ENCODE measurements at regions not wholly inside any gene's neighbourhood (a gene's known extent, or its start where the extent isn't known, plus 50 kb on each side); places are given as distances from the start of the nearest gene placed in this dataset.

DNA sequence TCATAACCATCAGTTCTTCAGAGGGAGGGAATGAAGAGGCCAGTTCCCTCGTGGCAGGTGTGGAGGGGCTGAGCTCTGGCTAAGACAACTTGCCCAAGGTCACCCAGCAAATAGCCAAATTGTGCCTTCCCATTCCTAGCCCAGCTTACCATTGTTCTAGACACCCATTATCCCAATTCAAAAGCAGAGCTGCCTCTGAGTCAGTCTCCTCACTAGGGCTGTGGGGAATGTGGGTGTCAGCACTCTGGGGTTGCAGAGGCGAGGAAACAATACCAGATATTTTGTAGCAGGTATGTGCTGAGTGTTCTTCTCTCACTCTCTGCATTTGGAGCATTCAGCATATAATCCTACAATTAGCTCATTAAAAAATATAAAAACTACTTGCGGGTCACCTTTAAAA is 270.8 kb downstream of the PSAT1 start:
- DNase-seq: no peak

DNA sequence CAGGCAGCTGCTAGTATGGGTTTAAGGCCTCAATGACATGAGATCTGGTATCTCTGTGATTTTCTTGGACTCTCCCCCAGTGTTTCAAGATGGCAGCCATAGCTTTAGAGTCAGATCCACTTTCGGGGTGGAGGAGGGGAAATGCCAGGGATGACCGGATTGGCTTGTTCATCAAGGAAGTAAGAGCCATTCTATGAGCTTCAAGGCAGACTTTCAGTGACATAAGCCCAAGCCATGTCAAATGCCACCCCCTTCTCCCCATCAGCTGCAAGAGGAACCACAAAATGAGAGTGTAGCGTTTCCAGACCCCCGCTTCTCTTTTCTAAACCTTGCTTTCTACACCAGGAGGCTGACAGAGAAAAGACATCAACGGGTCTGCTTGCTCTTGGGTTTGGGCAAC is 271.8 kb downstream of the PSAT1 start:
- no peak for DNase-seq

DNA sequence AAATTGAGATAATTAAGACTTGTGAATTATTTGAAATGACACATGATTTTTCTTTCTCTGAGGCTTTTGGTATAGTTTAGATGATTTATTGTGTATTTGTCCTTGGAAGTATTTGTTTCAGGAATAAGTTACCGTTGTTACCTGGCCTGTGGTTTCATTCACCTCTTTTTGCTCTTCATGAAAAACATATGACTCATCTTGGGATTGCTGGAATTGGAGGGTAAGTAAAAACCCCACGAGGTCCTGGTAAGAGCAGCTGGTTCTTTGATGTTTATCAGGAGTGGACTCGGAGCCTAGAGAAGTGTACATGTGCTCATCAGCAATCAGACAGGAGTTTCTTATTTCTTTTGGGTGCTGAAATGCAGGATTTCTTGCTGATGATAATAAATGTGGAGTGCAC is 275.3 kb downstream of the PSAT1 start:
- DNase-seq: no peak

DNA sequence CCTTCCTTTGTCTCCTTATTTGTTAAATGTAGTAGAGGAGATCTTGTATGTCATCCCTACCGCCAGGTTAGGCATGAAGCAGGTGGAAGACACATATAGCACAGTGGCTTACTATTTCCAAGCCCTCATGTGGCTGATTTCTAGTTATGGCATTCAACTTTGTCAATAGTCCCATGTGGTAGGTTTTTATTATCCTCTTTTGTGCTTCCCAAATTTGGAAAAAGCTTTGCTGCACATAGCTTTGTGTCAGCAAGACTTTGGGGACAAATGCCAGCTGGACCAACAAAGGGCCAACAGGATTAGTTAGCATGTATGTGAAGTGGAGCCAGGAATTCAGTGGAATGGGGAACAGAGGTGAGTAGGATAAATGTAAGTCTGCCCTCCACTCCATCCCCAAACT is 276.3 kb downstream of the PSAT1 start:
- DNase-seq: no peak

DNA sequence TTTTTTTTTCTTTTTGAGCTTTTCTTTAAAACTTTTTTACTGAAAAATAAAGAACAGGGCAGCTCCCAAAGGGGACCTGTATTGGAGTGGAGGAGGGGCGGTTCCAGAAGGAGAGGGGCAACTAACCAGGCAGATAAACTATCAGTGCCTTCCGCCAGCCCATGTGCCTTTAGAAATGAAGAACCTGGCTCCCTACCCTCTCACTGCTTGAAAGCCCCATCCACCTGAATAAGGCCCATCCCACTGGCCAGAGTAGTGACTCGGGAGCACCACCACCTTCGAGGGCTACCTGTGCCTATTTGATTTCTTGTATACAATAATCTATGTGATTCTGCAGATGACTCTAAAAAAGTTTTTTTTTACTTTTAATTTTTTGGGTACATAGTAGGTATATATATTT is 276.7 kb downstream of the PSAT1 start:
- no peak for DNase-seq

DNA sequence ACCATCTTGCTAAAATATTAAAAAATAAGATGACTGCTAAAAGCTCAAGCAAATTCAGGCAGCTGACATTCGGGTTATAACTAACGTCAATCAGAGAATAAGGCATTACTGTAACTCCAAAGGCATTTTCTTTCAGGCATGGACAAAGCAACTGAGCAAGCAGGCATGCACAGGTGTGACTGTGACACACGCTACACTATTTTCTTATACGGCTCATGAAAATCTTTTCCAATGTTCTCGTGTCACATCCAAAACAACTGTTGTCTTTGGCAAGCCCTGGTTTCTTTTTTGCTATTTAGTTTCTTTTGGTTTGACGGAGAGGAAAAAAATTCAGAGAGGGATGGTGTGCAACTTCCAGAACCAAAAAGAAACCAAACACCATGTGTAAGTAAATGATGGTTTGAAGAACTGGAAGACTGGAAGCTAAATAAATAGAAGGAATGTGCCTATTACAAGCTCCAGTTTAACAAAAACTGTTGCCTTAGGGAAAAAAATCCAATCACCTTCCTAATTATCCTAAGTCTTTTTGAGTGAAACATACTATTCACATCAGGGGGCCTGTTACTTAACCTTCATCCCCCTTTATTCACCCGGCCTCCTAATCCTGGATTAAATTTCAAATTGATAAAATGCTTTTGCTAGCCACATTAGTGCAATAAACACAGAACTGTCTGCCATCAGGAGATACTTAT is 277.6 kb downstream of the PSAT1 start:
- DNase-seq: no peak

DNA sequence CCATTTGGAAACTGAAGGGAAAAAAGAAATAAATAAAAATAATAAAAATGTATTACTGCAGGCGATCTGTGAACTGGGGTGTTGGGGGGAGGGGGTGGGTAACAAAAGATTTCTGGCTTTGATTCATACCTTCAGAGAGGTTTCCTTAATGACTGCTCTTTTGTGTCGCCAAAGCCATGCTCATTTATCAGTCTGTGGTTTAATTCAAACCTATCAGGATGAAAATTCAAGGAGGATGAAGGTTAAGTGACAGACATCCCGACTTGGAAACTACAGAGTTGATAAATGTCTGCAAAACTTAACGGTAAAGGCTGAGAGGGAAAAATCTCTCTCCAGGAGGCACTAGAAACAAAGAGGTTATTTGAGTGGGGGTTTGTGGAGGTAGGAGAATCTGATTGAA is 278.2 kb downstream of the PSAT1 start:
- no peak for DNase-seq

DNA sequence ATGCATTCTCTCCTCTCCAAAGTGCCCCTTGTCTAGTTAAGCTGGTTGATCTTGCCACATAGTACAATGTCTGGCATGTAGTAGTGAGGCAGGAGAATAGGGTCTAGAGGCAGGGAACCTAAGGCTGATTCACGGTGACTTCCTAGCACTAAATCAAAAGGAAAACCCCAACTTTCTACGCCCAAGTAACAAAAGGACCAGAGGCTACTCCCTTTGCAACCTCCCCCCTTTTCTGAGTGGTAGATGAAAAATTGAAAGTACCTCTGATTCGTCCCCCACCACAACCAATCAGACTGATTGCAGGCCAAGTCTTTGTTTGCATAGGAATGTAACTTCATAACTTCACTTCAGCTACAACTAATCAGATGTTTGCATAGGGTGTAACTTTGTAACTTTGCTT is 278.8 kb downstream of the PSAT1 start:
- no peak for DNase-seq

DNA sequence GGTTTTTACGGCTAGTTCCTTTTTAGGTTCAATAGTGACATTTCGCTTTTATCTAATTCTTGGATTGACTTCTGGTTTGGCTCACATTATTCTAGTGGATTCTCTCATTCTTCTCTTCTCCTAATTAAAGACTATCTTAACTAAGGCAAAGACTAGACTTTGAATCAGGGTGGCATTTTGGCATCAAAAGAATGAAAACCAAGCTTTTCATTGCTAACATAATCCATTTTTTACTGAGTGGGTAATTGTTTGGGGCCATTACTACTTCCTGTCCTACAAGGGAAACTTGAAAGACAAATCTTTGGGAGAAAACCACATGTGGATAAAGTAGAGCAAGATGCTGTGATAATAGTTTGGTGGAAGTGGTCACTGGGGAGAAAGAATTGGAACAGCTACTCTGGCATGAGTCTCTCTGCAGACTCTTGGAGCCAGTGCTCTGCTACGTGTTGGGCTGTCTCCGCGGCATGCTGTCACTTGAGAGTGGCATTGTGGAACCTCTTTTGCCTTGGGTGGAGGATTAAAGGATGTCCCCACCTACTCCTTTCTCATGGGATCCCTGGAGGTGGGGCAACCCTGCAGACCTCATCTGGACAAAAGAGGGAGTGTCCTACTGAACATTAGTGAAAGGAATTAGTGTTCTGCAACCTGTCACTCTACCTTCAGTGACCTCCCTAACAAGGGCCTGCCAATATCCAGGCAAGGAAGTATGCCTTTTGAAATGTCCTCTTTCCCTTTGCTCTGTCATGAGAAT is 280.4 kb downstream of the PSAT1 start:
- no peak for DNase-seq

DNA sequence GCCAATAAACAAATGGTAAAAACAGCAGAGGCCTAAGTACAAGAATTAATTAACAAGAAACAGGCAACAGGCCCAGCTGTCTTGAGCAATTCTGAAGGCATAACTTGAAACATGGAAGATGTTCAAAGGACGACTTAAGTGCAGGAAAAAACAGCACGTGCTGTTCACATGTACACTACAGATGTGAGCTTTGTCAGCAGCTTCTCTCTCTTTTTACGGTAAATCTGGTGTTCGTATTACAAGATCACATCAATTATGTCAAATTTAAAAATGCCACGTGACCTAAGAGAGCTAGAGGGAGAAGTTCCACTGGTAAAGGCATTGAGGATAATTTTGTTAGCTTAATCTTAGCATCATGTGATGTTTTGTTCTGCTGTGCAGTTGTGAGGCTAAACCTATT is 281.1 kb downstream of the PSAT1 start:
- no peak for DNase-seq

DNA sequence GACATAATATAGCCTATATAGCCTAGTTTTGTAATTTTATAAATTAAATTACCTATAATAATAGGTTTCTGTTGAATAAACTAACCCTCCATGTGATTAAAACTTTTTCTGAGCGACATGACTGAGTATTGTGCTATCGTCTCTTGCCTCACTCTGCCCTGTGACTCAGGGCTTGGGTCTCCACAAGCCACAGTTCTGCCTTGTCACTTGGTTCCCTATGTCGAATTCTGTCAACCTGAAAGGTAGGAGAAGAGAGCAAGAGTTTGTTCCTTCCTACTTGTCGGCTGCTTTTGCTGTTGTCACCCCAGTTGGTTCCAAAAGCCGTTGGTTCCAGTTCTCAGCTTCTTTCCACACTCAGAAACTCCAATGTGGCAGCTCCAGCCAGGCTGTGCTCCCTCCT is 285.9 kb downstream of the PSAT1 start:
- DNase-seq: no peak

DNA sequence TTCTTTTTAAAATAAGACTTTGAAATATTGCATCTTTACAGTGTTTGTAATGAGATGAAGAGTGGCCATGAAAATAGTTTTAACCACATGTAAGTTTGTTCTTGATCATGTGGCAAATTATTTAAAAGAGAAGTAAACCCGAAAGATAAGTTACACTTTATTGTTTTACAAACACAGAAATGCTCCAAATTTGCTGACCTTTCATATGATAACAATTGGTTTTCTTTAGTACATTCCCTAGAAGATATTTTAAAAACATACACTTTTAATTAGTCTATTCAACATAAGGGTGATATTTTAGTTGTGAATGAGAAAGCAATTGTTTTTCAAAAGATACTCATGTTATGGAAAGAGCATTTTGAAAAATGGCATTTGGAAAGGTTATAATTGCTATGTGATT is 287.7 kb downstream of the PSAT1 start:
- DNase-seq: no peak

DNA sequence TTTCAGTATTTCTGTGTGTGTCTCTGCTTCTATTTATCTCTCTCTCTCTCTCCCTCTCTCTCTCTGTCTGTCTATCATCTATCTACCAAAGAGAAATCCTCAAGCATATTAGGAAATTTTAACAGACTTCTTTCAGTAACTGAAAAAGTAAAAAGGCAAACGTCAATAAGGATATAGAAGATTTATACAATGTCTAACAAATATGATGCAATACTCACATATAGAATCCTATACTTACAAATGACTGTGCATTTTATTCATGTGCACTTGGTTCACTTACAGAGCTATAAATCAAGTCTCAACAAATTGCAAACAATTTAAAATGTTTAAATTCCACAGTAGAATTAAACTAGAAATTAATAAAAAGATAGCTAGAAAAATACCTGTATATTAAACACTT is 289.0 kb downstream of the PSAT1 start:
- no peak for DNase-seq

DNA sequence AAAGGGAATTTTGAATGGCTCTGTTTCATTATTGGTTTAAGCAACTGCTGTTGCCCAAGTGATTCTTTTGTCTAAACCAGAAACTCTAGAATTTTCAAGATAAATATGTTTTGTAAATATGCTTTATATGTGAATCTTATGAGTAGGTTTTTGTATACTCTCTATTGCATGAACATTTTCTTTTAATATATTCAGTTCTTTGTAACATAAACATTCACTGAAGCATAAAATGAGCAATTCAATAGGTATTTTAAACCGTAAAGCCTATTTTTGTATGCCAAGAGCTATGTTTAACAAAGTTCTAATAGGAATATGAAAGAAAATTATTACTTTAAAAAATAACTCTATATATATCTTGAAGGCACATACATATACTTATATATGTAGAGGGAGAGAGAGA is 293.1 kb downstream of the PSAT1 start:
- DNase-seq: no peak

DNA sequence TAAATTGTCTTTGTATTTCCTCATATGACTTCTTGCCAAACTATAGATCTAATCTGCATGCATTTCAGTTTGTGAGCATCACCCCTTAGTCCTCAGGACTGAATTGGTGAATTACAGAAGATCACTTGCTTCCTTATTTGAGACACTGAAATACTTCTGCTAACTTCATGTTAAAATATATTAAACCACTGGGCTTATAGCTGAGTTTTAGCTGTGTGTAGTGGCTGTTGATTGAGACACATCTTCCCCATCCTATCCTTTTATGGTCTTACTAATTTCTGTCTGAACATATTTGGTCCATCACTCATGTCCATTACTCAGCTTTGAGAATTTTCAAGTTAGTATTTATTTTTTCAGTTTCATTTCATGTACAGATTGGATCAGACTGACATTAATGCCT is 295.9 kb downstream of the PSAT1 start:
- DNase-seq: no peak

DNA sequence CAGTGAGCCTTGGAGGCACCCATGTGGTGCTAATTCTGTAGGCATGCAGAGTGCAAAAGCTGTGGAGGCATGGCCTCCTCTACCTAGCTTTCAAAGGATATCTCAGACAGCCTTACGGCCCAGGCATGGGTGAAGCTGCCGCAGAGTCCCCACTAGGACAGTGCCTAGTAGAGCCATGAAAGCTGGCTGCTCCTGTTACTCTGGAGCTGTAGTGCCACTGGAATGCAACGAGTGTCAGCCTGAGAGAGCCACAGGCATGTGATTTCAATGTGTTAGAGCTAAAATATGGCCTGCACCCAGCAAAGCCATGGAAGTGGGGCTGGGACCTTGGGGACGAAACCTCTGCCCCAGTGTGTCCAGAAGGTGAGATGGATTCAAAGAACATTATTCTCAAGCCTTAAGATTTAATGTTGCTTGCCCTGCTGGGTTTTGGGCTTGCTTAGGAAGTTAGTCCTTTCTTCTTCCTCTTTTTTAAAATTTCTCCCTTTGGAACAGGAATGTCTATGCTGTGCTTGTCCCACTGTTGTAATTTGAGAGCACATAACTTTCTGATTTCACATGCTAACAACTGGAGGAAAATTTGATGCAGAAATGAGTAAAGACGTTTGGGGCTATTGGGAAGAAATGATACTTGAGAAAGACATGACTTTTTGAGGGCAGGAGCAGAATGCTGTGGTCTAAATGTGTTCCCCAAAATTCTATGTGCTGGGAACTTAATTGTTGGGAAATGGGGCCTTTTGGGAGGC is 298.4 kb downstream of the PSAT1 start:
- DNase-seq: no peak

DNA sequence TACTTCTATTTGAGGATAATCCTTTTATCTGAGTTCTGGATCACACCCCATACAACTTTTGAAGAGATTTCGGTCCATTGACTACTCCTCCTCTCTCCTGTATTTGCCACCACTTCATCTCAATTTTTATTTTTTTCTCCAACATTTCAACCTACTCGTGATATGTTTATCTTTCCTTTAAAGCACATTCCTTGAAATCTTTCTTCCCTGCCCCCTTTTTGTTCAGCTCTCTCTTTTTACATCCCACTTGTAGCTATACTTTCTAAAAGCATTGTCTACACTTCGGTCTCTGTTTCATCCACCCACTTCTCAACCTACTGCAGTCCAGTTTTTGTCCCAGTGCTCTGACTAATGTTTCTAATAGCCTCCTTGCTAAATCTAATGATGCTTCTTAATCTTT is 299.4 kb downstream of the PSAT1 start:
- DNase-seq: no peak

DNA sequence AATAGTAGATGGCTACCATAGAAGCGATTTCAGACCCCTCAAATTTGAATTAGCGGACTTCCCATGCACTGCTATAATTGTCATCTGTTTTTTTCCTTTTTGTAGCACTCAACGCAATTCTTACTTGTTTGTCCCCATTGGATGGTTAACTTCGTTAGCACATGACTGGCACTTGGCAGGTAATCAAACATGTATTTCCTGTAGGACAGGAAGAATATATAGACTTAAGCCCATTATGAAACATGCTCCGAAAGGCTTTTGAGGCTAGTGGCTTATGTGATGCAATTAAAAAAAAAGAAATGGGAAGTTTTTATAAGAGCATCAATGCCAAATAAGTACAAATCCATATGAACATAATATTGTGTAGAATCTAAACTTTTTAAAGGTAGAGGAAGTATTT is 301.2 kb downstream of the PSAT1 start:
- no peak for DNase-seq

DNA sequence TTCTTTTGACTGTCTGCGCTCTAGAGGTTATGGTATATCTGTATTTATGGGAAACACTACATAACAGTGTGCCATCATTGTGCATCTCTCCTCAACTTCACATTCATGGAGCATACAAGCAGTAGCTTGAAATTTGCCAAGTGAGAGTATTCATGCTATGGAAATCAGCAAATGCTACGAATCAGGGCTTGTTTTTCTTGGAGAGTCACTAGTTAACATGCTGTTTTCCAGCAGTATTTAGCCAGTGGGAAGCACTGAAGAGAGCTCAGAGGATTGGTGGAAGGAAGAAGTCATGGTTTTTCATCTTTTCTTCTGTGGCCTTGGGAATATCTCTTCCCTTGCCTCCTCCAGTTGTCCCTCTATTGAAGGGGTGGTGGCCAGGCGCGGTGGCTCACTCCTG is 303.0 kb downstream of the PSAT1 start:
- DNase-seq: no peak

DNA sequence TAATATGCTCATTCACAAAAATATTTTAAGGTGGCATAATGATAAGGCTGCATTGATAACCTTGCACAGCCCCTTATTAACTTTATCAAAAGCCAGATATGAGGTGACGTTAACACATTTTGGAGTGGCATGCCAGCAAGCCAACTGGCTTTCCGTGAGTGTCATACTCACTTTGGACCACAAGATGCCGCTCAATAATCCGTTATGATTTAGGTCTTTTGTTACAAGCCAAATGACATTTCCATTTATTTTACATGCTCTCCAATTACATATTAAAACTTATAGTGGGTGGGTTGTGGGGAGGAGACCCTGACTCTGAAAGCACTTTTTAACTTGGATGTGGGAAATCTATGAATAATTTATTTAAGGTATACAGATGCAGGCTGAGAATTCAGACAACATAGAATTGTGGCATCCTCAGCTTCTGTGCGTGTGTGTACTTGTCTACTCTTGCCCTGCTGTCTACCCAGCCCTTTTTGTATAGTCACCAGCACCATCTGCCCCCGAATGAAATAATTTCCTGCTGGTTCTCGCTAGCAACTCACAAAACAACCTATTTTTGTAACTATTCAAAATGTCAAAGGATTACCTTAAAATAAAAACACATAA is 305.1 kb downstream of the PSAT1 start:
- peak; percentile 66 for DNase-seq

DNA sequence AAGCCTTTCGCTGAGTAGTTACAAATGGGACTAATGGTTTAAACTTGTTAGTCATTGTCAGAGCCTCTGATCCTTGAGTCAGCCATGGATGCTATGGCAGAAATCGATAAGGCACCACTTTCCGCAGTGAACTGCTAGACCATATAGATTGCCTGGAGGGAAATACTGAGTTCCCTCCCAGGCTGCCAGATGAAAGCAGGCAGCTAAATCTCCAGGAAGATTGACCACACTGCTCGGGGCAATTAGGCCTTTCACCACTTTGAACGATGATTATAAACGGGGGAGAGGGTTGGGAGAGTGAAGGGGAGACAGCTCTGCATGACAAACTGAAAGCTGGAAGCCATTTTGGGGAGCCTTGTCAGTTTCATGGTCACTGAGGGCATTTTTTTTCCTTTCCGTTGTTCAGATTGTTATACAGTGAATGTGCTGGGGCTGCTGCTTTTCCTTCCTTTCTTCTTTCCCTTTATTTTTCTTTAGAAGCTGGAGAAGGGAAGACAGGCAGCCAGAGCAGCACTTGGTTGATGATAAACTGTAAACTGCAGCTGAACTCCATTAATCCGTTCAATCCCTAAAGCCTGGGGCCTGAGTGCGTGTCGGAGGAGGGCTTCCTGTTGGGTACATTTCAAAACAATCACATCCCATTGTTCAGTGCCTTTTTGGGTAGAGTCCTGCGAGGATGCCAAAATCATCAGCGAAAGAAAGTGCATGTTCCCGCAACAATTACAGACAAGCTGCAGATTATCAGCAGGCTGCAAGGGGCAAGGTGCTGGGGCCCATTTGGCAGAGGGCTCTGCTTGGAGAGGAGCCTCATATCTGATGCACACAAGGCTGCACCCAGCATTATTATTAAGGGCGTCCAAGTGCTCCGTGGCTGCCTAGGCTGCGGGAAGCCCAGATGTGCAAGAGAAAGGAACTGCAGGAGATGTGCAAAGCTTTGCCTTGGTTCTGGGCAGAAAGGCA is 308.4 kb downstream of the PSAT1 start:
- no peak for DNase-seq

DNA sequence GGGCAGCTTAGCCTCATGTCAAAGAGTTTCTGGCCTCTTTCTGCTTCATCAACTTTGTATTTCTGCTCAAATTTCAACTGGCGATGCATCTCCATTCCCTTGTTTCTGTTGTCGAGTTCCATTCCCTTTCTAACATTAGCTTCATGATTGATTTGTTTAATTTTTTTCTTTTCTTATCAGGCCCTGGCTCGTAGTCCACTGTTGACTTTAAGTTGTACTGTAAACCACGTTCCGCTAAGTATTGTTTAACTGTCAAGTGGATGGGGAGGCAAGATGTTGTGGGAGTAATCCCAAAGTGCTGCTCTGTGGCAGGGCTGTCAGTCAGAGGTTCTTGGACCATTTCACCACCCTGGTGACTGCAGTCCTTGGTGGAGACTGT is 309.1 kb downstream of the PSAT1 start:
- no peak for DNase-seq

DNA sequence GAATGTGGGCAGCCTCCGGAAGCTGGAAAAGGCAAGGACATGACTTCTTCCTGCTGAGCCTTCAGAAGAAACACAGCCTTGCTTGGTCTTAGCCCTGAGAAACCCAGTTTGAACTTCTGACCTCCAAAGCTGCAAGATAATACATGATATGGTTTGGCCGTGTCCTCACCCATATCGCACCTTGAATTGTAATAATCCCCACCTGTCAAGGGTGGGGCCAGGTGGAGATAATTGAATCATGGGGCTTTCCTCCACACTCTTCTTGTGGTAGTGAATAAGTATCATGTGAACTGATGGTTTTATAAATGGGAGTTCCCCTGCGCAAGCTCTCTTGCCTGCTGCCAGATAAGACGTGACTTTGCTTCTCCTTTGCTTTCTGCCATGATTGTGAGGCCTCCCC is 310.9 kb downstream of the PSAT1 start:
- DNase-seq: no peak

All from suppressor macrophage treated with lipopolysaccharide for 4 hours (primary cell).